ENCODE measurements at regions not wholly inside any gene's neighbourhood (a gene's known extent, or its start where the extent isn't known, plus 50 kb on each side); places are given as distances from the start of the nearest gene placed in this dataset.

GRCh38 chr2:236956031-236956618 lies 129.6 kb upstream of the COPS8 start:
- intact Hi-C loops (cut with DNase I, micrococcal nuclease) = no loop called here

GRCh38 chr2:236956641-236957040 lies 129.0 kb upstream of the COPS8 start:
- Histone ChIP-seq H3K4me1 (ENCODE audit: low read depth) (no peaks in the 10 kb centered on the region), H3K9me3 (peaks cover 3% of the 10 kb centered on the region), H3K4me3 (no peak overlapping the region), H3K36me3 (ENCODE audit: low read depth) (no peaks in the 10 kb centered on the region)
- no peak for DNase-seq
- intact Hi-C loops (cut with DNase I, micrococcal nuclease) = no loop called here
- no peak for ATAC-seq
- no peak for TF ChIP-seq CTCF (IDR thresholded peaks at IDR 0.05)

More at GRCh38 chr2:236956031-236956618, 129.6 kb upstream of the COPS8 start:
- H3K4me1 ChIP-seq (ENCODE audit: low read depth) = no peaks in the 10 kb centered on the region
- H3K9me3 ChIP-seq = peaks cover 3% of the 10 kb centered on the region
- ATAC-seq (no peak), DNase-seq (no peak)
- H3K36me3 ChIP-seq (ENCODE audit: low read depth) = no peaks in the 10 kb centered on the region
- H3K4me3 ChIP-seq = no peak overlapping the region
- TF ChIP-seq CTCF (IDR thresholded peaks at IDR 0.05) = no peak

- H3K4me1 ChIP-seq (ENCODE audit: low read depth) = no peaks in the 10 kb centered on the region
- ATAC-seq = no peak
- DNase-seq = no peak
- H3K9me3 ChIP-seq = no peaks in the 10 kb centered on the region
- TF ChIP-seq CTCF (IDR thresholded peaks at IDR 0.05) = no peak
- intact Hi-C loops (cut with DNase I, micrococcal nuclease) = no loop called here
- no peak overlapping the region for H3K4me3 ChIP-seq
- H3K36me3 ChIP-seq (ENCODE audit: low read depth) = no peaks in the 10 kb centered on the region
Measured at GRCh38 chr2:236959036-236959435, 126.7 kb upstream of the COPS8 start.

GRCh38 chr2:236959876-236960275 lies 125.8 kb upstream of the COPS8 start:
- Histone ChIP-seq H3K4me3 (no peak overlapping the region), H3K4me1 (ENCODE audit: low read depth) (no peaks in the 10 kb centered on the region), H3K36me3 (ENCODE audit: low read depth) (no peaks in the 10 kb centered on the region), H3K9me3 (no peaks in the 10 kb centered on the region)
- ATAC-seq (peak; percentile 44), DNase-seq (no peak)
- no peak for TF ChIP-seq CTCF (IDR thresholded peaks at IDR 0.05)
- intact Hi-C loops (cut with DNase I, micrococcal nuclease) = no loop called here

- Histone ChIP-seq H3K36me3 (ENCODE audit: low read depth) (no peaks in the 10 kb centered on the region), H3K4me1 (ENCODE audit: low read depth) (no peaks in the 10 kb centered on the region), H3K4me3 (no peak overlapping the region), H3K9me3 (no peaks in the 10 kb centered on the region)
- TF ChIP-seq CTCF (IDR thresholded peaks at IDR 0.05) = no peak
- no peak for DNase-seq
- intact Hi-C loops (cut with DNase I, micrococcal nuclease) = no loop called here
- no peak for ATAC-seq
Measured at GRCh38 chr2:236960531-236960930, 125.2 kb upstream of the COPS8 start.

- TF ChIP-seq CTCF (IDR thresholded peaks at IDR 0.05) = no peak
- intact Hi-C loops (cut with DNase I, micrococcal nuclease) = no loop called here
- Histone ChIP-seq H3K36me3 (ENCODE audit: low read depth) (no peaks in the 10 kb centered on the region), H3K4me3 (no peak overlapping the region), H3K9me3 (no peaks in the 10 kb centered on the region), H3K4me1 (ENCODE audit: low read depth) (peaks cover 3% of the 10 kb centered on the region)
- DNase-seq = no peak
- ATAC-seq = no peak
Measured at GRCh38 chr2:236962816-236963215, 122.9 kb upstream of the COPS8 start.

Measured in mucosa of descending colon (tissue), 3 donors.